DOHH2 (cell line): ENCODE measurements at regions not wholly inside any gene's neighbourhood (a gene's known extent, or its start where the extent isn't known, plus 50 kb on each side); places are given as distances from the start of the nearest gene placed in this dataset.

Source experiments
- EZH2phosphoT487 ChIP-seq: fragments of 200-600 bp; sonication (generic); IDR thresholded peaks from 2 replicates; pipeline ENCODE4 v1.6.1; 2017; ENCODE audit warnings: borderline replicate concordance, mild to moderate bottlenecking, antibody characterized with exemption, low read length, moderate library complexity, mixed read lengths
- TF ChIP-seq, protein P1 (sequence below): fragments of 200-600 bp; sonication (generic); IDR thresholded peaks from one replicate; pipeline ENCODE4 v1.5.1; 2014; ENCODE audit warnings: antibody characterized with exemption, mild to moderate bottlenecking, low read depth, low read length; ENCODE audit not compliant: poor library complexity, severe bottlenecking

DNA sequence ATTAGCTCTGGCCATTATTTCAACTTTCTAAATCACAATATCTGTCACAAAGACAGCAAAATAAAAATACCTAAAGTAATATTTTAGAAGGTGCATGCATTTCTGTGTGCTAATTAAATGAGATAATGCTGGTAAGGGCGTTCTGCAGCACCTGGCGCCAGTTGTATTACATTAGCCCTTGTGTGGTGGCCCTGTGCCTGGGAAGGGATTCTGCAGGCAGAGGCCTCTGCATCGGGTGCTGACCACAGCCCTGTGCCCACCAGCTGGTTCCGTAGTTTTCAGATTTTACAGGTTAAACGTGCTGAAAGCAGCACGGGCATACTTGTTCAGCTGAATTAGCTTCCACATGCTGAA lies 157.7 kb upstream of the PRKCQ start:
- TF ChIP-seq, protein P1, sequence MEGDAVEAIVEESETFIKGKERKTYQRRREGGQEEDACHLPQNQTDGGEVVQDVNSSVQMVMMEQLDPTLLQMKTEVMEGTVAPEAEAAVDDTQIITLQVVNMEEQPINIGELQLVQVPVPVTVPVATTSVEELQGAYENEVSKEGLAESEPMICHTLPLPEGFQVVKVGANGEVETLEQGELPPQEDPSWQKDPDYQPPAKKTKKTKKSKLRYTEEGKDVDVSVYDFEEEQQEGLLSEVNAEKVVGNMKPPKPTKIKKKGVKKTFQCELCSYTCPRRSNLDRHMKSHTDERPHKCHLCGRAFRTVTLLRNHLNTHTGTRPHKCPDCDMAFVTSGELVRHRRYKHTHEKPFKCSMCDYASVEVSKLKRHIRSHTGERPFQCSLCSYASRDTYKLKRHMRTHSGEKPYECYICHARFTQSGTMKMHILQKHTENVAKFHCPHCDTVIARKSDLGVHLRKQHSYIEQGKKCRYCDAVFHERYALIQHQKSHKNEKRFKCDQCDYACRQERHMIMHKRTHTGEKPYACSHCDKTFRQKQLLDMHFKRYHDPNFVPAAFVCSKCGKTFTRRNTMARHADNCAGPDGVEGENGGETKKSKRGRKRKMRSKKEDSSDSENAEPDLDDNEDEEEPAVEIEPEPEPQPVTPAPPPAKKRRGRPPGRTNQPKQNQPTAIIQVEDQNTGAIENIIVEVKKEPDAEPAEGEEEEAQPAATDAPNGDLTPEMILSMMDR: no peak
- no peak for TF ChIP-seq EZH2phosphoT487
